ENCODE measurements at regions not wholly inside any gene's neighbourhood (a gene's known extent, or its start where the extent isn't known, plus 50 kb on each side); places are given as distances from the start of the nearest gene placed in this dataset.

- no peak for DNase-seq
Measured at GRCh38 chr5:27267209-27267824, 228.9 kb upstream of the CDH9 start.

GRCh38 chr5:27266184-27266583, 227.8 kb upstream of the CDH9 start:
- DNase-seq = no peak

- no peak for DNase-seq
Measured at GRCh38 chr5:27257696-27258095, 219.3 kb upstream of the CDH9 start.

DNA sequence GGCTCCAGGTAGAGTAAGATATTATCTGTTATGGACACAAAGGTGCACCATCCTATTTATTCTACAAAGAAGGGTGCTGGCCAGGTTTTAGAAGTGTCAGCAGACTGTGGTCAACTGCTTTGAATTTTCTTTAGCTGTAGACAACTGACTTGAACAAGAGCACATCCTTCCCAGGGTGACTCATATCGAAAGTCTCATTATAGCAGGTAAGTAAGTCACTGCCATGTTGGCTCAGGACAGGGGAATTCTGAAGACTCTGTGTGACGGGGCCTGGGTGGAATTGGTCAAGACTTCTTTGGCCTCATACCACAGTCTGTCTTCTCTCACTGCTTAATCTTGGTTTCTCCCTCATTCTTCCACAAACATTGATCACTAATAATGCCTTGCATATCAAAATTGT, 214.5 kb upstream of the CDH9 start:
- DNase-seq = no peak

DNA sequence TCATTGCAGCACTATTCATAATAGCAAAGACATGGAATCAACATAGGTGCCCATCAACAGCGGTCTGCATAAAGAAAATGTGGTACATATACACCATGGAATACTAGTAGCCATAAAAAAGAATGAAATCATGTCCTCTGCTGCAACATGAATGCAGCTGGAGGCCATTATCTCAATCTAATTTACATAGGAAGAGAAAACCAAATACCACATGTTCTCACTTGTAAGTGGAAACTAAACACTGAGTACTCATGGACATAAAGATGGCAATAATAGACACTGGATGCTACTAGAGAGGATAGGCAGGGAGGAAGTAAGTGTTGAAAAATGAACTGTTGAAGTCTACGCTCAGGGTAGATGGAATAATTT, 203.9 kb upstream of the CDH9 start:
- no peak for DNase-seq

DNA sequence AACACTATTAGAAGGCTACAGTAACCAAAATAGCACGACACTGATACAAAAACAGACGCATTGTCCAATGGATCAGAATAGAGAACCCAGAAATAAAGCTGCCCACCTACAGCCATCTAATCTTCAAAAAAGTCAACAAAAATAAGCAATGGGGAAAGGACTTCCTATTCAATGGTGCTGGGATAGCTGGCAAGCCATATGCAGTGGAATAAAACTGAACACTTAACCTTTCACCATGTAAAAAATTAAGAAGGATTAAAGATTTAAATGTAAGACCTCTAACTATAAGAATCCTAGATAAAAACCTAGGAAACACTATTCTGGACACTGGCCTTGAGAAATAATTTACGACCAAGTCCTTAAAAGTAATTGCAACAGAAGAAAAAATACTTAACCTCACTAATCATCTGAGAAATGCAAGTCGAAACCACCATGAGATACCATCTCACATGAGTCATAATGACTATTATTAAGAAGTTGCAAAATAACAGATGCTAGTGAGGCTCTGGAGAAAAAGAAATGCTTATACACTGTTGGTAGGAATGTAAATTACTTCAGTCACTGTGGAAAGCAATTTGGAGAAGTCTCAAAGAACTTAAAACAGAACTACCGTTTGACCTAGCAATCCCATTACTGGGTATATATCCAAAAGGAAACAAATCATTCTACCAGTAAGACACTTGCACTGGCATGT, 203.3 kb upstream of the CDH9 start:
- DNase-seq = no peak

DNA sequence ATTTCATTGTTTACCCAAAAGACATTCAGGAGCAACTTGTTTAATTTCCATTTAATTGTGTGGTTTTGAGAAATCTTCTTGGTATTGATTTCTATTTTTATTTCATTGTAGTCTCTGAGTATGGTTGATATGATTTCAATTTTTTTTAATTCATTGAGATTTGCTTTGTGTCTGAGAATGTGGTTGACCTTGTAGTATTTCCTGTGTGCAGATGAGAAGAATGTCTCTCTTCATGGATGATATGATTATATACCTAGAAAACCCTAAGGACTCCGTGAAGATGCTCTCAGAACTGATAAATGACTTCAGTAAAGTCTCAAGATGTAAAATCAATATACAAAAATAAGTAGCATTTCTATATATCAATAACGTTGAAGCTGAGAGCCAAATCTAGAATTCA, 202.4 kb upstream of the CDH9 start:
- DNase-seq = no peak

DNA sequence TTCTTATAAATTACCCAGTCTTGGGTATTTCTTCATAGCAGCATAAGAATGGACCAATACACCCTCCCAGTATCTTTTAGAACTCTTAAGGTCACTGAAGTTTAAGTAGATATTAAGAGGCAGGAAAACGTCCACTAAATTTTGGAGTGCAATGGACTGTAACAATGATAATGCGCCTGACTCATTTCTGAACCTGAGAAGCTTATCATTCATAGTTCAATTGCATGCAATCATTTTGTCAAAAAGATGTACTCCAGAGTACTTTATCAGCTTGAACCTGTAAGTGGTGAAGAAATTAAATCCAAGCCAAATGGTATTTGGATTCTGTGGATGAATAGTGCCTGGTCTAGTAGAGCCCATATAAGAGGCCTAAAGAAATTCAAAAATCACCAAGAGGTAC, 196.5 kb upstream of the CDH9 start:
- DNase-seq = no peak

DNA sequence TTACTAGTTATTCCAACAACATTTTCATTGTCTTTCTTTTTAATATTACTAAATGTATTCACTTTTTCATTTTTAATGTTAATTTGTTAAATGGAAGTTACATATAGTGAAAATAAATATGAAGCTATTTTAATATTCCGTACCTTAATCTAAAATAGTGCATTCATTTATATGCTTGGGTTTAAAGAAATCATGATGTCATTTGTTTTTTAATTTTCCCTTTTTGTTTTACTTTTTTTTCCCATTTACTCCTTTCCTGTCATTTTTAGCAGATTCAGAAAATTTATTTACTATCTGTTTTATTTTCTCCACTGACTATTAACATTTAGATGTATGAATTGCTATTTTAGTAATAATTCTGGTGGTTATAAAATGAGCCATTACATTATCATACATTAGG, 183.0 kb upstream of the CDH9 start:
- no peak for DNase-seq

DNA sequence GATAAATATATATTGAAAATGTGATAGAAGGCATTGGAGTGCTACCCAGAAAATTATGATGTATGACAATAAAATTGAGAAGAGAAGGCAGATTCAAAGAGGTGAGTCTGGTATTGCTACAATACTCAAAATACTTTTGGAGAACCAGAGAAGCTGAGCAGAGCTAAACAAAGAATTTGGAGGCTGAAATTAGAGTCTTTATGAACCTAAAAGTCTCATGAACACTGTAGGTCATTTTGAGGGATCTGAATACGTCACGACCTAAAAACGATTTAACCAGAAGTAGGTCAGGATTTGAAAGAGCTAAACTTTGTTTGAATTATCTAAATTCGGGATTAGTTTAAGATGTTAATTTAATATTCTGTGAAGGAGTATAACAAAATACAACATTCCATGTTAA, 182.4 kb upstream of the CDH9 start:
- DNase-seq = no peak

DNA sequence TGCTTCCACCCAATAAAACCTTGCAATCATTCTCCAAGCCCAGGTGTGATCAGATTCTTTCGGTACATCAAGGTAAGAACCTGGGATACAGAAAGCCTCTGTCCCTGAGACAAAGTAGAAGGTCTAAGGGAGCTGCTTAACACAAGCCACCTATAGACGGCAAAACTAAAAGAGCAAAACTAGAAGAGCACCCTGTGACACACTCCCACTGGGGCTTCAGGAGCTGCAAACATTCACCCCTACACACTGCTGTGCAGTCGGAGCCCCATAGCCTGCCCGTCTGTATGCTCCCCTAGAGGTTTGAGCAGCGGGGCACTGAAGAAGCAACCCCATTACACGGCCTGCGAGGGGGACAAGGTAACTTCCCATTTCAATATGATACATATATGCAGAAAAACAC, 179.6 kb upstream of the CDH9 start:
- no peak for DNase-seq

DNA sequence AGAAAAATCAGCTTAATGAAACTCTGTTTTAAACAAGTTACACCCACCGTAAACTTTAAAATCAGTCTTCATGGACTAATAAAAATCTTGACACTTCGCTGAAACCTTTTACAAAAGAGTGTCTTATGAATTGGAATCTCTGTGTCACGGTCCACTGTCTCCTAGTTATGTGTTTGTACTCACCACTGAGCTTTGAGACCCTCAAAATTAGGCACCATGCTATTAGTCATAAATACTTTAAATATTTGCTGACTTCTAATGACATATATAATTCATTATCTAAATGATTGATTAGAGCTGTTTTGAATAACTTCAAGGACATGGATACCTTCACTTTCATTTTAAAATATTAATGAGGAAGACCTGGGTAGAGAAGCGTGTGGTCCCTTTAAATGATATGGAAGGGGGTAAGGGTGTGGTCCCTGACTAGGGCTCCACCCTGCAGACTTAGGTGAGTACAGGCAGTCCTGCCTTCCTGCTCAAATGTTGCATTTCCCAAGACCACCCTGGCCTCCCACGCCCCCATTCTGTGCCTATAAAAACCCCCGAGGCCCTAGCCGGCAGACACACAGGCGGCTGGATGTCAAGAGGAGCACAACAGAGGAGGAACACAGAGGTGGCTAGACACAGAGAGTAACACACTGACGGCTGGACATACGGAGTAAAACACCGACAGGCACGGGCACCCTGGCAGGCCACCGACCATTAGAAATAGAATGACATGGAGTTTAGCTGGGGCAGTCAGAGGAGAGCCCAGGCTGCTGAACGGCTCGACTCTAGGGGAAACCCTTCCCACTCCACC, 179.0 kb upstream of the CDH9 start:
- DNase-seq = peak; percentile 29

- DNase-seq = no peak
Measured at GRCh38 chr5:27216367-27216950, 178.1 kb upstream of the CDH9 start.

GRCh38 chr5:27208051-27208450, 169.7 kb upstream of the CDH9 start:
- no peak for DNase-seq

- no peak for DNase-seq
Measured at GRCh38 chr5:27191786-27192510, 153.6 kb upstream of the CDH9 start.

DNA sequence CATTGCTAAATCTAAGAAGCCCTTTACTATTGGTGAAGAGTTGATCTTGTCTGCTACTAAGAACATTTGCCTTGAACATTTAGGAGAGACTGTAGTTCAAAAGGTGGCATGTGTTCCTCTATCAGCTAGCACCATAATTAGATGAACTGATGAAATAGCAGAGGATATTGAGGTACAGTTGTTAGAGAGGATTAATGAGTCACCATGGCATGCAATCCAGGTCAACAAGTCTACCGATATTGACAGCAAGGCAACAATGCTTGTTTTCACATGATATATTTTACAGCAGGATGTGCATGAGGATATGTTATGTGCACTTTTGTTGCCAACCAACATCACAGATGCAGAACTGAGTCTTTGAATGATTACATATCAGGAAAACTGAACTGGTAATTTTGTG, 134.3 kb upstream of the CDH9 start:
- no peak for DNase-seq

DNA sequence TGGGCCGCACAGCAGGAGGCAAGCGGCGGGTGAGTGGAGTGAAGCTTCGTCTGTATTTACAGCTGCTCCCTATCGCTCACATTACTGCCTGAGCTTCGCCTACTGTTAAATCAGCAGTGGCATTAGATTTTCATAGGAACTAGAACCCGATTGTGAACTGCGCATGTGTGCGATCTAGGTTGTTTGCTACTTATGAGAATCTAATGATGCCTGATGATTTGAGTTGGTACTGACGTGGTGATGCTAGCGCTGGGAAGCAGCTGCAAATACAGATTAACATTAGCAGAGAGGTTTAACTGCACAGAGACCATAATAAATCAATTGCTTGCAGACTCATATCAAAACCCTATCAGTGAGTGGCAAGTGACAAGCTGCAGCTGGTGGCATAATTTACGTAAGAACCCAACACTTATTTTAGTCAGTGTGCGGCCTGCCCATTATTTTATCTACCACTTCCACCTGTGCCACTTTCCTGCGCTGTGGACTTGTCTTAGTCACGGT, 133.4 kb upstream of the CDH9 start:
- no peak for DNase-seq

DNA sequence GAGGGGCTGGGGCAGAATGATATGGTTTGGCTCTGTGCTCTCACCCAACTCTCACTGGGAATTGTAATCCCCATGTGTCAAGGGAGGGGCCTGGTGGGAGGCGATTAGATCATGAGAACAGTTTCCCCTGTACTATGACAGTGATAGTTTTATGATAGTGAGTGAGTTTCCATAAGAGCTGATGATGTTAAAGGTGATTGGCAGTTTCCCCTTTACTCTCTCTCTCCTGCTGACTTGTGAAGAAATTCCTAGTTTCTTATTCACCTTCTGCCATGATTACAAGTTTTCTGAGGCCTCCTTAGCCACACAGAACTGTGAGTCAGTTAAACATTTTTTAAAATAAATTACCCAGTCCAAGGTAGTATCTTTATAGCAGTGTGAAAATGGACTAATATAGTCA, 120.4 kb upstream of the CDH9 start:
- DNase-seq = no peak

DNA sequence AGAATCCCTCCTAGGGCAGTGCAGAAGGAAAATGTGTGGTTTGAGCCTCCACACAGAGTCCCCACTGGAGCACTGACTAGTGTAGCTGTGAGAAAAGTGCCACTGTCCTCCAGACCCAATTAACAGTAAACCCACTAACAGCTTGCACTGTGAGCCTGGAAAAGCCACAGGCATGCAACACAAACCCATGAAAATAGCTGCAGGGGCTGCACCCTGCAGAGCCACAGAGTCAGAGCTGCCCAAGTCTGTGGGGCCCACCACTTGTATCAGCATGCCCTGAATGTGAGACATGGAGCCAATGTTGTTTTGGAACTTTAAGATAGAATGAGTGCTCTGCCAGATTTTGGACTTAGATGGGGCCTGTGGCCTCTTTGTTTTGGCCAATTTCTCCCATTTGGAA, 119.8 kb upstream of the CDH9 start:
- no peak for DNase-seq

DNA sequence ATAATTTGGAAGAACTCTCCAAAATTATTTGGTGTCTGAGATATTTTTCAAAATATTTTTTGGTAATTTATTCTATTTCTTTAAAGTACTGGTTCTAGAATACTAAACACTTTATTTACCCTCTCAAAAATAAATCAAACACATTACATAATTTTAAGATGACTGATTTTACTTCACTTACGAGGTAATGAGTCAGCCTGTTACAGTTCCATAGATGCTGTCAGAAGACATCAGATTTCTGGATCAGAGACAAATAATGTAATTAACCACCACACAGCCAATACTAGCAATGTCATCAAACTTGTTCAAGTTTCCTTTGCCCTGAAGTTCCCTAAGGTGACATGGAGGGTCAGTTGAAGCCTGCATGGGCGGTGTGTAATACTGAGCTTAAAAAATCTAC, 106.1 kb upstream of the CDH9 start:
- peak; percentile 37 for DNase-seq

DNA sequence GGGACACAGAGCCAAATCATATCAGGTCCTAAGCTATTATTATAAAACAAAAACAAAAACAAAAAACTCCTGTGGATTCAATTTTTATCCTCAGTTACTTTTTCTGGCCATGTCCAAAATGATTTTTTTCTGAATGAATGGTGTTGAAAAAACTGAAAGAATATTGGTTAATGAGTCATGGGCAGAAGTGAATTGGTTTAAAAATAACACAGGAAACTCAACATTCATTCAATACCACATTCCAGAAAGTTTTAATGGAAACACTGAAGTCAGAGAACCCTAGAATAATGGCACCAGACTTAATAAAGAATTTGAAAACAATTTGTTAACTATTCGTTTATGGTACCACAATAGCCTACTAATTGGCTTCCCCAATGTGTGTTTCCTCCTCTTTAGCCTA, 102.4 kb upstream of the CDH9 start:
- no peak for DNase-seq

DNA sequence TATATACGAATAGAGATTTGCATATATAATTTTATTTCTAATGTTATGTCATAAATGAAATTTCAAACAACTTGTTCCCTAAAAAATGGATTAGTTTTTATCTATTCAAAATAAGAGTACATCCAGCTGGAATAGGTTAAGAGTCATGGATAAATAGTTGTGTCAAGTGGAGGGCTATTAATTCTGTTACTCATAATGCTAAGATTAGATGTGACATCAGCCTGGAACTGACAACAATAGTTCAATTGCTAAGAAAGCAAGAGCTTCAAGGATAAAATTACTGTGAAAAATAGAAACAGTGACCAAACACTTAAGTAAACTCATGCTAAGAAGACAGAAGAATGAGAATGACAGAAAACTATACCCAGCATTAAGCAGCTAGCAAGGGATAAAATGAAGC, 92.2 kb upstream of the CDH9 start:
- no peak for DNase-seq

- DNase-seq = no peak
Measured at GRCh38 chr5:27129926-27130325, 91.5 kb upstream of the CDH9 start.

Measured in NCI-H446 treated with DMSO at 0.1 percent for 48 hours (cell line).